IMR-90 (cell line): ENCODE measurements at regions not wholly inside any gene's neighbourhood (a gene's known extent, or its start where the extent isn't known, plus 50 kb on each side); places are given as distances from the start of the nearest gene placed in this dataset.

Source experiments
- ATAC-seq: fragments of 200-7000 bp; cut with Tn5 transposase; 2 replicates; pipeline ENCODE4 v1.9.1; 2020; ENCODE audit warnings: low read depth, mild to moderate bottlenecking, moderate library complexity
- BruUV-seq: library from RNA; stranded (reverse); fragments of 400-500 nt; replicated peaks from 2 replicates; lab custom pipeline; 2021; lab: Mats Ljungman, UMichigan
- CTCF ChIA-PET: fragments of 300-600 bp; formaldehyde crosslinking; extraction: SDS; loops from one replicate; lab custom pipeline; 2021; ENCODE audit warnings: antibody characterized with exemption; lab: Yijun Ruan, JAX
- POLR2A ChIA-PET: fragments of 300-600 bp; sonication (Branson Sonifier 250); formaldehyde crosslinking; loops from one replicate; lab custom pipeline; 2022; ENCODE audit warnings: antibody characterized with exemption; ENCODE audit not compliant: unreplicated experiment; lab: Charles Lee
- DNase-seq: peaks from one replicate; pipeline ENCODE4 v3.0.0; 2013
- H2AFZ ChIP-seq: replicated peaks from 2 replicates; pipeline ENCODE3; 2013; ENCODE audit warnings: low read length, mild to moderate bottlenecking; ENCODE audit not compliant: poor library complexity
- H2AK5ac ChIP-seq: 2 replicates; pipeline ENCODE4 v1.6.1; 2013; ENCODE audit warnings: low read depth, low read length, inconsistent platforms
- H2AK9ac ChIP-seq: replicated peaks from 2 replicates; pipeline ENCODE3; 2013; ENCODE audit warnings: mild to moderate bottlenecking, low read depth, low read length, moderate library complexity; ENCODE audit not compliant: poor library complexity
- H2BK120ac ChIP-seq: 2 replicates; pipeline ENCODE4 v1.6.1; 2013; ENCODE audit warnings: low read depth, low read length, inconsistent platforms
- H2BK15ac ChIP-seq: 3 replicates; pipeline ENCODE4 v1.6.1; 2013; ENCODE audit warnings: low read depth, low read length, inconsistent platforms
- H2BK20ac ChIP-seq: 2 replicates; pipeline ENCODE4 v1.6.1; 2013; ENCODE audit warnings: low read depth, mild to moderate bottlenecking, inconsistent platforms, low read length, moderate library complexity
- H2BK5ac ChIP-seq: 2 replicates; pipeline ENCODE4 v1.6.1; 2013; ENCODE audit warnings: mild to moderate bottlenecking, low read depth, low read length, inconsistent platforms; ENCODE audit not compliant: poor library complexity, severe bottlenecking
- H3K14ac ChIP-seq: replicated peaks from 2 replicates; pipeline ENCODE4 v1.6.1; 2013; ENCODE audit warnings: low read depth, low read length, inconsistent platforms
- H3K18ac ChIP-seq: 2 replicates; pipeline ENCODE4 v1.6.1; 2013; ENCODE audit warnings: low read depth, low read length, control low read depth
- H3K23ac ChIP-seq: 2 replicates; pipeline ENCODE4 v1.6.1; 2013; ENCODE audit warnings: low read depth, low read length, inconsistent platforms
- H3K27ac ChIP-seq: 2 replicates; pipeline ENCODE4 v1.5.1; 2013; ENCODE audit warnings: mild to moderate bottlenecking, control low read depth, low read length; ENCODE audit not compliant: insufficient read depth
- H3K27me3 ChIP-seq: 2 replicates; pipeline ENCODE4 v1.6.1; 2013; ENCODE audit warnings: low read length; ENCODE audit not compliant: control insufficient read depth, insufficient read depth
- H3K36me3 ChIP-seq: 2 replicates; pipeline ENCODE4 v1.6.1; 2013; ENCODE audit warnings: low read length, mixed read lengths; ENCODE audit not compliant: control insufficient read depth, insufficient read depth
- H3K4ac ChIP-seq: 2 replicates; pipeline ENCODE4 v1.6.1; 2013; ENCODE audit warnings: low read depth, low read length, inconsistent platforms
- H3K4me1 ChIP-seq: 2 replicates; pipeline ENCODE4 v1.6.1; 2013; ENCODE audit warnings: low read length, mixed read lengths; ENCODE audit not compliant: control insufficient read depth, insufficient read depth
- H3K4me2 ChIP-seq: 2 replicates; pipeline ENCODE4 v1.6.1; 2013; ENCODE audit warnings: low read depth, mild to moderate bottlenecking, control low read depth, low read length, moderate library complexity
- H3K4me3 ChIP-seq: 2 replicates; pipeline ENCODE4 v1.5.1; 2013; ENCODE audit warnings: low read depth, mild to moderate bottlenecking, control low read depth, low read length, moderate library complexity; ENCODE audit not compliant: insufficient read depth
- H3K56ac ChIP-seq: 2 replicates; pipeline ENCODE4 v1.6.1; 2013; ENCODE audit warnings: low read length, inconsistent platforms; ENCODE audit not compliant: insufficient read depth; ENCODE audit errors: extremely low read depth
- H3K79me1 ChIP-seq, 2 experiments: 2 replicates each; pipeline ENCODE4 v1.6.1; 2013; ENCODE audit warnings: low read length in 2 of 2, inconsistent platforms in 1 of 2, low read depth in 1 of 2
- H3K9ac ChIP-seq: 2 replicates; pipeline ENCODE4 v1.6.1; 2013; ENCODE audit warnings: low read depth, low read length, control low read depth
- H3K9me1 ChIP-seq: 2 replicates; pipeline ENCODE4 v1.6.1; 2013; ENCODE audit warnings: low read length, inconsistent platforms; ENCODE audit not compliant: insufficient read depth
- H3K9me3 ChIP-seq: 2 replicates; pipeline ENCODE4 v1.6.1; 2013; ENCODE audit warnings: low read length; ENCODE audit not compliant: control insufficient read depth, insufficient read depth
- H4K20me1 ChIP-seq: 2 replicates; pipeline ENCODE4 v1.6.1; 2013; ENCODE audit warnings: low read length, inconsistent platforms; ENCODE audit not compliant: insufficient read depth
- H4K5ac ChIP-seq: 2 replicates; pipeline ENCODE4 v1.6.1; 2013; ENCODE audit warnings: mild to moderate bottlenecking, low read depth, low read length, control low read depth
- H4K8ac ChIP-seq, 2 experiments: 2 replicates each; pipeline ENCODE4 v1.6.1; 2013; ENCODE audit warnings: low read depth in 2 of 2, low read length in 2 of 2, control low read depth in 1 of 2, inconsistent platforms in 1 of 2
- H4K91ac ChIP-seq: 2 replicates; pipeline ENCODE4 v1.6.1; 2013; ENCODE audit warnings: low read depth, low read length, inconsistent platforms; ENCODE audit not compliant: insufficient read depth
- BHLHE40 ChIP-seq: fragments of 150-350 bp; IDR thresholded peaks from 2 replicates; pipeline ENCODE4 v1.6.1; 2016; ENCODE audit warnings: mild to moderate bottlenecking, low read depth, low read length
- CEBPB ChIP-seq: IDR thresholded peaks from 2 replicates; pipeline ENCODE4 v1.6.1; 2012; ENCODE audit warnings: low read depth, low read length, improper control_type of control experiment
- CHD1 ChIP-seq: IDR thresholded peaks from 2 replicates; pipeline ENCODE4 v1.6.1; 2012; ENCODE audit warnings: low read depth, low read length, improper control_type of control experiment
- ELK1 ChIP-seq: fragments of 150-350 bp; IDR thresholded peaks from 2 replicates; pipeline ENCODE4 v1.6.1; 2016; ENCODE audit warnings: low read depth, mild to moderate bottlenecking, low read length, moderate library complexity, borderline replicate concordance
- FOS ChIP-seq: fragments of 150-350 bp; IDR thresholded peaks from 2 replicates; pipeline ENCODE4 v1.6.1; 2016; ENCODE audit warnings: low read depth, low read length
- MAFK ChIP-seq: IDR thresholded peaks from 2 replicates; pipeline ENCODE4 v1.6.1; 2012; ENCODE audit warnings: low read depth, low read length, improper control_type of control experiment
- MAZ ChIP-seq: IDR thresholded peaks from 2 replicates; pipeline ENCODE4 v1.6.1; 2012; ENCODE audit warnings: low read depth, mild to moderate bottlenecking, low read length, improper control_type of control experiment, moderate library complexity, borderline replicate concordance
- MXI1 ChIP-seq: IDR thresholded peaks from 2 replicates; pipeline ENCODE4 v1.6.1; 2012; ENCODE audit warnings: low read depth, mild to moderate bottlenecking, low read length, moderate library complexity, borderline replicate concordance
- NFE2L2 ChIP-seq: fragments of 150-350 bp; IDR thresholded peaks from 2 replicates; pipeline ENCODE4 v1.6.1; 2016; ENCODE audit warnings: low read depth, mild to moderate bottlenecking, low read length
- POLR2A ChIP-seq: IDR thresholded peaks from 2 replicates; pipeline ENCODE4 v1.6.1; 2012; ENCODE audit warnings: mild to moderate bottlenecking, low read depth, low read length
- RAD21 ChIP-seq: IDR thresholded peaks from 2 replicates; pipeline ENCODE4 v1.6.1; 2012; ENCODE audit warnings: low read length, improper control_type of control experiment
- RCOR1 ChIP-seq: IDR thresholded peaks from 2 replicates; pipeline ENCODE4 v1.6.1; 2012; ENCODE audit warnings: mild to moderate bottlenecking, low read length, improper control_type of control experiment; ENCODE audit not compliant: insufficient replicate concordance
- RFX5 ChIP-seq: IDR thresholded peaks from 2 replicates; pipeline ENCODE4 v1.8.0; 2012; ENCODE audit warnings: low read depth, mild to moderate bottlenecking, low read length, moderate library complexity
- SMC3 ChIP-seq: fragments of 150-350 bp; IDR thresholded peaks from 2 replicates; pipeline ENCODE4 v1.6.1; 2016; ENCODE audit warnings: low read depth, mild to moderate bottlenecking, antibody characterized with exemption, low read length, moderate library complexity
- dilution Hi-C: fragments of 300-500 bp; cut with HindIII; formaldehyde crosslinking; loops from one replicate; pipeline ENCODE4 v1.14.3; 2018; ENCODE audit warnings: low sequenced_read_pairs; ENCODE audit not compliant: unreplicated experiment
- in situ Hi-C: fragments of 300-500 bp; cut with MboI; formaldehyde crosslinking; loops from 3 replicates; pipeline ENCODE4 v1.14.3; 2019; ENCODE audit warnings: low sequenced_read_pairs, inconsistent platforms, mixed read lengths
- intact Hi-C: fragments of 100-400 bp; cut with micrococcal nuclease; formaldehyde crosslinking; loops from 2 replicates; pipeline ENCODE4 v1.10.0; 2022
- TF ChIP-seq, protein P1 (sequence below): conservative IDR thresholded peaks from 2 replicates; pipeline ENCODE4 v1.5.1; 2012; ENCODE audit warnings: mild to moderate bottlenecking, low read depth, low read length, improper control_type of control experiment
- TF ChIP-seq, protein P2 (sequence below): fragments of 150-350 bp; IDR thresholded peaks from 2 replicates; pipeline ENCODE4 v1.6.1; 2017; ENCODE audit warnings: mild to moderate bottlenecking, antibody characterized with exemption, low read length, low read depth

DNA sequence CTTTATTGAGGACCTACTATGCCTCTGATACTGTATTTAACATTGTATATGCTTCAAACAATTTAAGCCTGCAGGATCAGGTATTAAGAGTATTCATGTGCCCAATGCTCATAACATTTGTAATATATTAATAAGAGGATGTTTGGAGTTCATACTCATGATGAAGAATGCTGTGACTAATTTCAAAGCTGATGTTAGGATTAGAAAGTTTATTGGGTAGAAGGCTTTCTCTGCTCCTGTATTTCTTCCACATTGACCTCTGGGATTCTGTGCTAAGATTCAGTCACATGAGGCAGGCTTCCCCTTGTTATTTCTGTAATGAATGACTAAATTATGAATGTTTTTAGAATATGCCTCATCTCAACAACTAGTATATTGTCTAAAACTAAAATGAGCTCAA, 456.4 kb downstream of the NFIB start:
- peak; percentile 75 for ATAC-seq
- Histone ChIP-seq H2BK120ac (no peak overlapping the region), H2AK9ac (no peak overlapping the region), H4K20me1 (no peaks in the 10 kb centered on the region), H3K4me1 (no peaks in the 10 kb centered on the region), H2BK5ac (no peak overlapping the region), H2BK20ac (no peak overlapping the region), H2BK15ac (no peak overlapping the region), H3K9me1 (no peaks in the 10 kb centered on the region), H3K4me2 (no peak overlapping the region), H3K27me3 (no peaks in the 10 kb centered on the region), H3K27ac (no peak overlapping the region), H4K8ac (no peak overlapping the region), H2AFZ (no peak overlapping the region), H3K79me1 (no peaks in the 10 kb centered on the region), H3K56ac (no peak overlapping the region), H3K36me3 (no peaks in the 10 kb centered on the region), H3K14ac (no peak overlapping the region), H4K5ac (no peak overlapping the region), H3K9me3 (no peaks in the 10 kb centered on the region), H4K91ac (no peak overlapping the region), H2AK5ac (no peak overlapping the region), H3K4me3 (no peak overlapping the region), H3K9ac (no peak overlapping the region), H3K23ac (no peak overlapping the region), H3K4ac (no peak overlapping the region), H3K18ac (no peak overlapping the region)
- BruUV-seq: no TSS peak
- in situ Hi-C loops: no loop called here
- CTCF ChIA-PET: no interaction called here
- DNase-seq: peak; percentile 61
- TF ChIP-seq NFE2L2 (no peak), BHLHE40 (no peak), ELK1 (no peak), SMC3 (no peak), FOS (no peak), RAD21 (no peak), MAZ (no peak), POLR2A (no peak), RFX5 (no peak), CEBPB (no peak), MXI1 (no peak), RCOR1 (no peak), CHD1 (no peak), MAFK (no peak)
- TF ChIP-seq, protein P1, sequence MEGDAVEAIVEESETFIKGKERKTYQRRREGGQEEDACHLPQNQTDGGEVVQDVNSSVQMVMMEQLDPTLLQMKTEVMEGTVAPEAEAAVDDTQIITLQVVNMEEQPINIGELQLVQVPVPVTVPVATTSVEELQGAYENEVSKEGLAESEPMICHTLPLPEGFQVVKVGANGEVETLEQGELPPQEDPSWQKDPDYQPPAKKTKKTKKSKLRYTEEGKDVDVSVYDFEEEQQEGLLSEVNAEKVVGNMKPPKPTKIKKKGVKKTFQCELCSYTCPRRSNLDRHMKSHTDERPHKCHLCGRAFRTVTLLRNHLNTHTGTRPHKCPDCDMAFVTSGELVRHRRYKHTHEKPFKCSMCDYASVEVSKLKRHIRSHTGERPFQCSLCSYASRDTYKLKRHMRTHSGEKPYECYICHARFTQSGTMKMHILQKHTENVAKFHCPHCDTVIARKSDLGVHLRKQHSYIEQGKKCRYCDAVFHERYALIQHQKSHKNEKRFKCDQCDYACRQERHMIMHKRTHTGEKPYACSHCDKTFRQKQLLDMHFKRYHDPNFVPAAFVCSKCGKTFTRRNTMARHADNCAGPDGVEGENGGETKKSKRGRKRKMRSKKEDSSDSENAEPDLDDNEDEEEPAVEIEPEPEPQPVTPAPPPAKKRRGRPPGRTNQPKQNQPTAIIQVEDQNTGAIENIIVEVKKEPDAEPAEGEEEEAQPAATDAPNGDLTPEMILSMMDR: no peak
- TF ChIP-seq, protein P2, sequence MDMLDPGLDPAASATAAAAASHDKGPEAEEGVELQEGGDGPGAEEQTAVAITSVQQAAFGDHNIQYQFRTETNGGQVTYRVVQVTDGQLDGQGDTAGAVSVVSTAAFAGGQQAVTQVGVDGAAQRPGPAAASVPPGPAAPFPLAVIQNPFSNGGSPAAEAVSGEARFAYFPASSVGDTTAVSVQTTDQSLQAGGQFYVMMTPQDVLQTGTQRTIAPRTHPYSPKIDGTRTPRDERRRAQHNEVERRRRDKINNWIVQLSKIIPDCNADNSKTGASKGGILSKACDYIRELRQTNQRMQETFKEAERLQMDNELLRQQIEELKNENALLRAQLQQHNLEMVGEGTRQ: no peak
- intact Hi-C loops: no loop called here
- dilution Hi-C loops: no loop called here
- POLR2A ChIA-PET: no interaction called here
